ENCODE measurements at regions not wholly inside any gene's neighbourhood (a gene's known extent, or its start where the extent isn't known, plus 50 kb on each side); places are given as distances from the start of the nearest gene placed in this dataset.
A peak's percentile ranks its signal among the peaks of the same experiment; 100 is the strongest.
"Not testable (repeated sequence)": the region's sequence is repeated elsewhere in the genome, so short reads cannot be mapped to it uniquely, and the experiment has no call there.

DNA sequence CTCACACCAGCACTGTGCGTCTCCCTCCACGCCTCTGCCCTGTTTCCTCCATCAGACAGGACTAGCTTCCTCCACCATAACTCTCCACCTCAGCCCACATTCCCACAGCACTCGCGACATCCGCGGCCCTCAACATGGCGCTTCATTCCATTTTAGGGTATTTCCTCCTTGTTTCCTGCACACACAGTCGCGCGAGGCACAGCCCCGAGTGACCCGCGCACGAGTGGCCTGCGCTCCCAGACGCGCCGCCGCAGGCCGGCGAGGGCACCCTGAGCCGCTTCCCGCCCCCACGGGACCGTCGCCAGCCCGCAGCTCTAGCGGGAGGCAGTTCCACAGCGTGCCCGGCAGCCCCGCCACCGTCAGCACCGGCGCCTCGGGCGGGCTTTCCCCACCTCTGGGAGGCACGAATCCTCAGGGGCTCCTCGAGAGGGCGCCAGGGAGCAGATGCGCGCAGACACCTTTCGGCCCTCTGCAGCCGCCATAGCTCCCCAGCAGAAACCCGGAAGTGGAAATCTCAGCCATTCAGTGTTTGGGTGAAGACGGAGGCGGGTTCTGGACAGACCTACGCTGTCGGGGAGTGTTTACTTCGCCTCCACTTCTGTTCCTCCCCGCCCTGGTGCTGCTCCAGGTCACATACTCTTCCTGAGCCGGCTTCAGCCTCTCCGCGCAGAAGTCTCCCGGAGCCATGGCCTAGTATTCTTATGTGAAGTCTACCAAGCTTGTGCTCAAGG is 136.6 kb downstream of the FOXD4L6 start:
- DNase-seq (ENCODE audit: low read depth in 1 of 2, low spot score in 1 of 2) = peak; percentile 93 to 99
- TF ChIP-seq, protein P1, sequence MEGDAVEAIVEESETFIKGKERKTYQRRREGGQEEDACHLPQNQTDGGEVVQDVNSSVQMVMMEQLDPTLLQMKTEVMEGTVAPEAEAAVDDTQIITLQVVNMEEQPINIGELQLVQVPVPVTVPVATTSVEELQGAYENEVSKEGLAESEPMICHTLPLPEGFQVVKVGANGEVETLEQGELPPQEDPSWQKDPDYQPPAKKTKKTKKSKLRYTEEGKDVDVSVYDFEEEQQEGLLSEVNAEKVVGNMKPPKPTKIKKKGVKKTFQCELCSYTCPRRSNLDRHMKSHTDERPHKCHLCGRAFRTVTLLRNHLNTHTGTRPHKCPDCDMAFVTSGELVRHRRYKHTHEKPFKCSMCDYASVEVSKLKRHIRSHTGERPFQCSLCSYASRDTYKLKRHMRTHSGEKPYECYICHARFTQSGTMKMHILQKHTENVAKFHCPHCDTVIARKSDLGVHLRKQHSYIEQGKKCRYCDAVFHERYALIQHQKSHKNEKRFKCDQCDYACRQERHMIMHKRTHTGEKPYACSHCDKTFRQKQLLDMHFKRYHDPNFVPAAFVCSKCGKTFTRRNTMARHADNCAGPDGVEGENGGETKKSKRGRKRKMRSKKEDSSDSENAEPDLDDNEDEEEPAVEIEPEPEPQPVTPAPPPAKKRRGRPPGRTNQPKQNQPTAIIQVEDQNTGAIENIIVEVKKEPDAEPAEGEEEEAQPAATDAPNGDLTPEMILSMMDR (IDR thresholded peaks at IDR 0.05; ENCODE audit: low read depth, low read length) = peak; percentile 95
- H3K4me1 ChIP-seq (ENCODE audit: low read depth); H3K36me3 ChIP-seq; H3K9me3 ChIP-seq (ENCODE audit: low read depth); H3K27me3 ChIP-seq: not testable (repeated sequence)
- H3K27ac ChIP-seq = peak overlapping the region; percentile 75
- H3K4me3 ChIP-seq = peak overlapping the region; percentile 52

DNA sequence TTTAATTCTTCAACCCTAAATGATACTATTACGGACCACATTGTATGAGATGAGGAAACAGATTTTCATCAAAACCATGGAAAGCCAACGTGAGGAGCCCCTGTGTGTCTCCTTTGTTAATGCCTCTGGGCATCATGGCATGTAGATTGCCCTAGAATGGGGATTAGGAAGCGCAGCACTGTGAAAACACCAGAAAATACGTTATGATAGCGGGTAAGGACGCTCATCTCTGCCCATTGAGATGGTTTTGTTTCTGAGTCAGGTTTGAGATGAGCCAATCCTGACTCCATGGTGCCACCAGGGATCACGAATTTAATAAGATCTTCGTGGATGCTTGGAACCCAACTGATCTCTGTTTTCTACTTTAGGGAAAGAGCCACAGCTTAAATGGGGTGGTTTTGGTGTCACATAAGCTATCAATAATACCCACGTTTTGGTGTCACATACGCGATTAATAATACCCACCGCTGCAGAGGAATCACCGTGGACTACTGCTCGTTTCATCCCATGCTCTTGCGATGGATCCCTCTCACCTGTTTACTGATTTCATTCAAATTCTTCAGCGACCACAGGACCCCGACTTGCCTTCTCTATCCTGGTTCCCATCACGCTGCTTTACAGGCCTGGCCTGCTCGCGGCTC is 137.3 kb downstream of the FOXD4L6 start:
- not testable (repeated sequence) for DNase-seq (ENCODE audit: low read depth in 1 of 2, low spot score in 1 of 2); H3K27ac ChIP-seq; H3K4me1 ChIP-seq (ENCODE audit: low read depth); H3K36me3 ChIP-seq; H3K9me3 ChIP-seq (ENCODE audit: low read depth); H3K27me3 ChIP-seq
- peak overlapping the region; percentile 52 for H3K4me3 ChIP-seq

DNA sequence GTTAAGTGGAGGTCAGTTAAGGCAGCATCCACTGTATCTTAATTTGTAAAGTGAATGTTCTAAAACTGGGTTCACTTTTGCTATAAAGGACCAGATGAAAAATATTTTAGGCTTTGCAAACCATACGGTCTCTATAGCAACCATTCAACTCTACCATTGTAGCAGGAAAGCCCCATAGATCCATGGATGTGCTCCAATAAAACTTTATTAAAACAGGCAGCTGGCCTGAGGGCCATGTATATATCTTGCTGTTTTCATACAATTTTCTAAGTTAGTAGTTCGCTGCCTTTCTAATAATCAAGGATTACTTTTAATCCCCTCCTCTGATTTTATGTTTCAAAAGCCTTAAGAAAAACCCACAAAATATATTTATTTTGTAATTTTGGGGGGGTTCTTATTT is 142.1 kb downstream of the FOXD4L6 start:
- not testable (repeated sequence) for H3K36me3 ChIP-seq; H3K9me3 ChIP-seq (ENCODE audit: low read depth); H3K27me3 ChIP-seq; DNase-seq (ENCODE audit: low read depth in 1 of 2, low spot score in 1 of 2); H3K27ac ChIP-seq; H3K4me3 ChIP-seq; H3K4me1 ChIP-seq (ENCODE audit: low read depth)

DNA sequence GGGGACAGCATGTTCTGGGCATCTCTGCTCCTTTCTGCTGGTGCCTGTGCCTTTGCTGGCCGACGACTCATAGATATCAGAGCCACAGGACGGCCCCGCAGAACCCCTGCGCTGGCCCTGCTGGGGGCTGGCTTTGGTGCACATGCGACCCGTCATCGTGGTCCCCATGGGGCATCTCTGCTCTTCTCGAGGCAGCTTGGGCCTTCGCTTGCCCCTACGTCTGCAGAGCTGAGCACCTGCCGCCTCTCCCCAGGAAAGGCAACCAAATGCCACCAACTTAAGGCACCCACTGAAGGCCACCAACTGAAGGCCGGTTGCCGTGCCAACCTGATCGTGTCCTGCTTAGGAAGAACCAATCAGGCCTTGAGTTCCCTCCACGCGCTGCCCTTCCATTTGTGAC is 153.1 kb downstream of the FOXD4L6 start:
- H3K36me3 ChIP-seq; H3K27ac ChIP-seq; H3K4me1 ChIP-seq (ENCODE audit: low read depth); DNase-seq (ENCODE audit: low read depth in 1 of 2, low spot score in 1 of 2); H3K4me3 ChIP-seq; H3K27me3 ChIP-seq; H3K9me3 ChIP-seq (ENCODE audit: low read depth): not testable (repeated sequence)

DNA sequence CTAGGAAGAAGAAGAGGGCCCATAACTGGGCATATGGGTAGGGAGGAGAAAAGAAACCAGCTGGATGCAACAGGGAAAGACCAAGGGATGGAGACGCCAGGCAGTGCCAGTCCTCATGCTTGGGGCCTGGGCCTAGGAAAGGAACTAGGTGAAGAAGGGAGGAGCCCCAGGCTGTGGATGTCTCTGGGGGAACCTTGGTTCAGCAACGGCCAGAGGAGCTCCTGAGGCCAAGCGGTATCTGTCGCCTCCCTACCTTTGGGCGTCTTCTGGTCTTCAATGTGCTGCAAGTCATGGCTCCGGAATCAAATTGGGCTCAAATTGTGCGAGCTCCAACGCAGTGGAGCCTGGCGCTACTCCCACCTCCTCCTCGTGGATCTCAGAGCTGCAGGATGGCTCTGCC is 153.6 kb downstream of the FOXD4L6 start:
- not testable (repeated sequence) for H3K36me3 ChIP-seq; H3K4me1 ChIP-seq (ENCODE audit: low read depth); DNase-seq (ENCODE audit: low read depth in 1 of 2, low spot score in 1 of 2); H3K27ac ChIP-seq; H3K9me3 ChIP-seq (ENCODE audit: low read depth); H3K4me3 ChIP-seq; H3K27me3 ChIP-seq

DNA sequence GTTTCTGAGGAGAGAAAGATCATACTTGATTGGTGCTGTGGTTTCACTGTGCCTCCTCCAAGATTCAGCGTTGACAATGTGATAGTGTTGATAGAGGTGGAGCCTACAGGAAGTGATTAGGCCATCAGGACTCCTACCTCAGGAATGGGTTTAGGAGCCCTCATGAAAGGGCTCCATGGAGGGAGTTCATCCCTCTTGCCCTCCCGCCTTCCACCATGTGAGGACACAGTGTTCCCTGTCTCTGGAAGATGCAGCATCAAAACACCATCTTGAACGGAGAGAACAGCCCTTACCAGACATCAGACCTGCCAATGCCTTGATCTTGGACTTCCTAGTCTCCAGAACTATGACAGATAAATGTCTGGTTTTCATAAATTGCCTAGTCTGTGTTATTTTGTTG is 156.7 kb downstream of the FOXD4L6 start:
- DNase-seq (ENCODE audit: low read depth in 1 of 2, low spot score in 1 of 2); H3K27me3 ChIP-seq: not testable (repeated sequence)

DNA sequence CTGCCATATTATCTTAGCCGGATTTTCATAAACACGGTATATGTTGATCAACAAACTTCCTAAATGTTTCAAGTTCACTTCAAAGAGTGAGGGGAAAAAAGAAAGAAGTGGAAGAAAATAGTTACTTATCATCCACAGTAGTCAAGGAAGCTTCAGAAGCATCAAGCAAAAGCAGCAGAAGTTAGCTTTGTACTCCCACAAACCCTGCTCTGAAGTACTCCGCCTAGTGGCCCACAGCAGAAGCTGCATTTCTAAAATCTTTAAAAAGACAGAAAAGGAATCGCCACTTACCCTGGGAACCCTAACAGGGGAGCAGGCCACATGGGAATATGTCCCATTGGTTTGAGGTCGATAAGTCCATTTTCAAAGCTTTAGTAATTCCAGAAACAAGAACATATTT is 158.1 kb downstream of the FOXD4L6 start:
- H3K4me3 ChIP-seq; H3K27ac ChIP-seq; H3K27me3 ChIP-seq; H3K36me3 ChIP-seq; DNase-seq (ENCODE audit: low read depth in 1 of 2, low spot score in 1 of 2); H3K9me3 ChIP-seq (ENCODE audit: low read depth); H3K4me1 ChIP-seq (ENCODE audit: low read depth): not testable (repeated sequence)
- TF ChIP-seq, protein P1 (IDR thresholded peaks at IDR 0.05; ENCODE audit: low read depth, low read length) = peak; percentile 29

More for the DNA sequence above, 156.7 kb downstream of the FOXD4L6 start:
- not testable (repeated sequence) for H3K9me3 ChIP-seq (ENCODE audit: low read depth); H3K4me1 ChIP-seq (ENCODE audit: low read depth); H3K4me3 ChIP-seq; H3K36me3 ChIP-seq; H3K27ac ChIP-seq

DNA sequence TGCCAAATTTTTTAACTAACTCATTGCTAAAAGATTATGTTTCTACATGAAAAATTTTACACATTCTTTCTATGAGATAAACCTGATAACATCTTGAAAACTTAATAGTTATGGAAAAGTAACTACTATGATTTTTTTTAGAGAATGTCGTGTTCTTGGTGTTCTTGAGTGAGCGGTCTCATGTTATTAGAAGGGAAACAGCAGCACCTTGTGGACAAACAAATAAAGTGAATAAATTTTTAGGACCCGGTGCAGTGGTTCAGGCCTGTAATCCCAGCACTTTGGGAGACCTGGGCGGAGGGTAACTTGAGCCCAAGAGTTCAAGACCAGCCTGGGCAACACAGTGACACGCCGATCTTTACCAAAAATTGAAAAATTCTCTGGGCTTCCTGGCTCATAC is 166.0 kb downstream of the FOXD4L6 start:
- not testable (repeated sequence) for H3K9me3 ChIP-seq (ENCODE audit: low read depth); DNase-seq (ENCODE audit: low read depth in 1 of 2, low spot score in 1 of 2); H3K27ac ChIP-seq; H3K27me3 ChIP-seq; H3K36me3 ChIP-seq; H3K4me1 ChIP-seq (ENCODE audit: low read depth); H3K4me3 ChIP-seq

DNA sequence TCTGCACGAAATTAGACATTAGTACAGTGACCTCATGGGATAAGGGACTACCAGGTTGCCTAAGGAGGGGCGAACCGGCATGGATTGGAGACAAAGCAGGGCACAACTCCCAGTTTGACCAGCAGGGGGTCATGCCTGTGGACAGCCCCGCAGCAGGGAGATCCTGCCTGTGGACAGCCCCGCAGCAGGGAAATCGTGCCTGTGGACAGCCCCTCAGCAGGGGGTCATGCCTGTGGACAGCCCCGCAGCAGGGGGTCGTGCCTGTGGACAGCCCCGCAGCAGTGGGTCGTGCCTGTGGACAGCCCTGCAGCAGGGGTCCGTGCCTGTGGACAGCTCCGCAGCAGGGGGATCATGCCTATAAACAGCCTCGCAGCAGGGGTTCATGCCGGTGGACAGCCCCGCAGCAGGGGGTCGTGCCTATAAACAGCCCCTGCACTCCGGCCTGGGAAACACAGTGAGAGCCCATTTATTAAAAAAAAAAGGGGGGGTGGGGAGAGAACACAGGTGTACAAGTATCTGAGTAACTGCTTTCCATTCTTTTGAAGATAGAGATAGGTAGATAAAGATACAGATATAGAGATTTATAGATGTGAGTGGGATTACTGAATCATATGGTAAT is 176.5 kb downstream of the FOXD4L6 start:
- not testable (repeated sequence) for H3K4me3 ChIP-seq; H3K27me3 ChIP-seq; H3K9me3 ChIP-seq (ENCODE audit: low read depth); H3K27ac ChIP-seq; DNase-seq (ENCODE audit: low read depth in 1 of 2, low spot score in 1 of 2); H3K36me3 ChIP-seq; H3K4me1 ChIP-seq (ENCODE audit: low read depth)

DNA sequence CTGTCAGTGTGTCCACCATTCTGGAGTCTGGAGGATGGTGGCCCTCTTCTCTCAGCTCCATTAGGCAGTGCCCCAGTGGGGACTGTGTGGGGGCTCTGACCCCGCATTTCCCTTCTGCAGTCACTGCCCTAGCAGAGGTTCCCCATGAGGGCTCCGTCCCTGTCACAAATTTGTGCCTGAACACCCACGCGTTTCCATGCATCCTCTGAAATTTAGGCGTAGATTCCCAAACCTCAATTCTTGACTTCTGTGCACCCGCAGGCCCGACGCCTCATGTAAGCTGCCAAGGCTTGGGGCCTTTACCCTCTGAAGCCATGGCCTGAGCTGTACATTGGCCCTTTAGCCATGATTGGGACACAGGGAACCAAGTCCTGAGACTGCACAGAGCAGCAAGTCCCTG is 182.3 kb downstream of the FOXD4L6 start:
- DNase-seq (ENCODE audit: low read depth in 1 of 2, low spot score in 1 of 2); H3K27me3 ChIP-seq: not testable (repeated sequence)

DNA sequence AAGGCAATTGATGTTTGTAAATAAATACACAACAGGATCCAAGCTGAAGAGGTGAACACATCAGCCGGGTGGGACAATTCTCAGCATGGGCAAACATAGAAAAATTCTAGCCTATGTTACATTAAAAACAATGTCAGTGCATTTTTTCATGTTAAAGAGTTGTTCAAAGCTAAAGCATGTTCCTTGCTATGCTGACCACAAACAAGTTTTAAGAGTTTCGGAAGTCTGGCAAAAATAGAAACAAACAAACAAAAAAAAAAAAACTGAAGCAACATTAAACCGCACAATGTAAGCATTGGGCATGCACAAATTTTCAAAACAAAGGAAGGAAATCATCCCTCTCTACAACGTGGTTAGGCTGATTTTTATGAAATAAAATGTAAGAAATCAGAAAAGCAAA is 185.8 kb downstream of the FOXD4L6 start:
- DNase-seq (ENCODE audit: low read depth in 1 of 2, low spot score in 1 of 2); H3K27ac ChIP-seq; H3K9me3 ChIP-seq (ENCODE audit: low read depth); H3K4me3 ChIP-seq; H3K27me3 ChIP-seq; H3K4me1 ChIP-seq (ENCODE audit: low read depth); H3K36me3 ChIP-seq: not testable (repeated sequence)

More for the DNA sequence above, 182.3 kb downstream of the FOXD4L6 start:
- H3K4me3 ChIP-seq; H3K4me1 ChIP-seq (ENCODE audit: low read depth); H3K27ac ChIP-seq; H3K36me3 ChIP-seq; H3K9me3 ChIP-seq (ENCODE audit: low read depth): not testable (repeated sequence)

DNA sequence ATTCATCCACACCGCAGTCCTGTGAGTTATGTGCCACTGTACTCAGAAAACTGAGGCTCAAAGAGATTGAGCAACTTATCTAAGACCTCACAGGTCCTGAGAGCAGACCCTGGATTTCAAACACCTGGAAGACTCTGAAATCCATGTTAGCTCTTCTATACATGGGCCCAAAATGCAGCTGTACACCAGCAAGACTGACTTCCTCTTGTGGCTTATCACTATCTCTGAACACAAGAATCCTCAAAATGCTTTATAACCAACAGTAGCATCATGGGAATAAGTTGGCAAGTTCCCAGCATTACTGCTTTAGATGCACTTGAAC is 188.6 kb downstream of the FOXD4L6 start:
- H3K4me1 ChIP-seq (ENCODE audit: low read depth); DNase-seq (ENCODE audit: low read depth in 1 of 2, low spot score in 1 of 2); H3K27me3 ChIP-seq; H3K27ac ChIP-seq; H3K36me3 ChIP-seq; H3K4me3 ChIP-seq; H3K9me3 ChIP-seq (ENCODE audit: low read depth): not testable (repeated sequence)
